DMS153 treated with DMSO at 0.1 percent for 48 hours (cell line): ENCODE measurements at regions not wholly inside any gene's neighbourhood (a gene's known extent, or its start where the extent isn't known, plus 50 kb on each side); places are given as distances from the start of the nearest gene placed in this dataset.
"Not testable (repeated sequence)": the region's sequence is repeated elsewhere in the genome, so short reads cannot be mapped to it uniquely, and the experiment has no call there.

Experiments
- DNase-seq: peaks from one replicate; lab custom pipeline; 2025; ENCODE audit not compliant: unreplicated experiment; lab: John Stamatoyannopoulos, UW

GRCh38 chr13:37475966-37476365 is 122.6 kb downstream of the POSTN start:
- no peak for DNase-seq

- no peak for DNase-seq
Observed at GRCh38 chr13:37475151-37475550, 123.4 kb downstream of the POSTN start.

GRCh38 chr13:37473035-37473434 is 125.5 kb downstream of the POSTN start:
- no peak for DNase-seq

- DNase-seq = not testable (repeated sequence)
Observed at GRCh38 chr13:37472266-37472665, 126.3 kb downstream of the POSTN start.

DNA sequence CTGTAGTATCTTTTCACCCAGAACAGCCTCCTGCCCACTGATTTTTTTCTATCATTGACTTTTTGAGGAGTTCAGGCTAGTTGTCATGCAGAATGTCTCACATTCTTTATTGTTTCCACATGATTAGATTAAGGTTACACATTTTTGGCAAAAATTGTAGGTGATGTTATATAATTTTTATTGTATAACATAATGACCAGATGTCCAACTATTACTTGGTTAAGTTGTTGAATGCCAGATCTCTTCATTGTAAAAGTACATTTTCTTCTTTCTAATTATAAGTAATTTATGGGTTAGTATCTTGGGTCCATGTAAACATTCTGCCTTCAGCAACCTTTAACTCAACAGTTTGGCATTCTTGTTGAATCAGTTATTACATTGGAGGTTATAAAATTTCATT is 138.4 kb downstream of the POSTN start:
- DNase-seq = no peak

GRCh38 chr13:37457612-37458011 is 141.0 kb downstream of the POSTN start:
- DNase-seq = no peak

GRCh38 chr13:37456506-37456905 is 142.1 kb downstream of the POSTN start:
- no peak for DNase-seq

- DNase-seq = no peak
Observed at GRCh38 chr13:37456041-37456440, 142.5 kb downstream of the POSTN start.

DNA sequence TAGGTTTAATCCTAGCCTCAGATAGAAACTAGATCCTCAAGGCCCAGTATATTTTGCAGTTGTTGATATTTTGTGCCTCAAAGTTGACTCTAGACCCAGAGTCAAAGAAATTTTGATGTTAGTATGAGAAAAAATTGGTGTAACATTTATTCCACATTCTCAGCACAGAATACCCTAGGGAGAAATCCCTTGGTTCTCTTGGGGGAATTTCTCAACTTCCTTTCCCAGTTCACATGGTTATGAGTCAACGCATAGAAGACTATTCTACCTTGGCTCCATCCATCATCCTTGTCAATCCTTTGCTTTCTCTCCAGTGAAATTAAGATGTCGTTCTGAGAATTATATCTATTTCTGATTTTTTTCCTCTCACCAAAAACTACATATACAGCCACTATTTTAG is 145.3 kb downstream of the POSTN start:
- no peak for DNase-seq

GRCh38 chr13:37450276-37450675 is 148.3 kb downstream of the POSTN start:
- DNase-seq = no peak

GRCh38 chr13:37448153-37448552 is 150.4 kb downstream of the POSTN start:
- no peak for DNase-seq

DNA sequence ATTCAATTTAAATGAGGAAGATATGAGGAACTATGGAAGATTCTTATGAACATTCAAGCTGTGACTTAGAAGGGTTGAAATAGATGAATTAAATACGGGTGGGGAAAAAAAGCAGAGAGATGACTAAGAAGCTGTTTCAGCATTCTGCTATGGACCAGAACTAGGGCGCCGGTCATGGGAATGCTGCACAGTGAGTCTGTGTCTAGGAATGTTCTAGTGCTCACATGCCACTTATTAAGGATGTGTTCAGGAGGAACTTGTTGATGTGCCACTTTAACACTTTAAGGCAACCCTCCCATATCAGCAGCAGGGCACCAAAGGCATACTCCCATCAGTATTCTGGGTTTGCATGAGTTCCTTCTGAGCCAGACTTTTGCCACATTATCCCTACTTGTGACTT is 152.1 kb downstream of the POSTN start:
- DNase-seq = no peak

DNA sequence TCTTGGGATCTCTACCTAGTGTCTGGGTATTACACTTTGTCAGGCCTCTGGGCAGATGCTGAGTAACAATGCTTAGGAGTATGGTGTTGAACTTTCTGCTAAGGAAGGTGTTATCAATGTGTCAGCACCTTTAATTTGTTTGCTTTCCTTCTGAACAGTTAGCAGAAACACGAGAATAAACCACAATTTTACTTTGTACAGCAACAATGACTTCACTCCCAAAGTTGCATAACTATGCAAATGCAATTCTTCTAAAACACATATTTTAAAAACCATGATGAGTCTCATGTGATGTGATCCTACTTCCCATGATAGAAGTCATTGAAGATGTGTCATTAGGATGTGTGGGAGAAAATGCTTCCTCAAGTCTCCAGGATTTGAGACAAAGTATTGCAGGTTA is 155.0 kb downstream of the POSTN start:
- DNase-seq = no peak

DNA sequence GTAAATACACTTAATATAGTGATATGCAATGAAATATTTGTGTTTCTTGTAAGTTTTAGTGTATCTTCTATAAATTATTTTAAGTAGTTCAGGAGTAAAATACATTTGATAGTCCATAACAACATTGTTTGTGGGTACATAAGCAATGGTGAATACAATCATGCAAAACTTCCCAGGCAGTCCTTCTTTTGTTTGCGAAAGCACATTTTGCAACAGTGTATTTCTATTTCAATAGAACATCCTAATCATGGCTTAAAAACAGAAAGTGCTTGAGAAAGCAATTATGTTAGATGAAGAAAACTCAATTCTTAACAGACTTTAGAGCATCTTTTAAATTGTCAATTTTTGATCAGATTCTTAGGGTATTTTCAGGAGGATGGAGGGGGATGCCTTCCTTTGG is 155.6 kb downstream of the POSTN start:
- no peak for DNase-seq

- no peak for DNase-seq
Observed at GRCh38 chr13:37435881-37436280, 162.7 kb downstream of the POSTN start.

GRCh38 chr13:37433086-37433485 is 165.5 kb downstream of the POSTN start:
- DNase-seq = no peak

GRCh38 chr13:37429976-37430375 is 168.6 kb downstream of the POSTN start:
- no peak for DNase-seq

DNA sequence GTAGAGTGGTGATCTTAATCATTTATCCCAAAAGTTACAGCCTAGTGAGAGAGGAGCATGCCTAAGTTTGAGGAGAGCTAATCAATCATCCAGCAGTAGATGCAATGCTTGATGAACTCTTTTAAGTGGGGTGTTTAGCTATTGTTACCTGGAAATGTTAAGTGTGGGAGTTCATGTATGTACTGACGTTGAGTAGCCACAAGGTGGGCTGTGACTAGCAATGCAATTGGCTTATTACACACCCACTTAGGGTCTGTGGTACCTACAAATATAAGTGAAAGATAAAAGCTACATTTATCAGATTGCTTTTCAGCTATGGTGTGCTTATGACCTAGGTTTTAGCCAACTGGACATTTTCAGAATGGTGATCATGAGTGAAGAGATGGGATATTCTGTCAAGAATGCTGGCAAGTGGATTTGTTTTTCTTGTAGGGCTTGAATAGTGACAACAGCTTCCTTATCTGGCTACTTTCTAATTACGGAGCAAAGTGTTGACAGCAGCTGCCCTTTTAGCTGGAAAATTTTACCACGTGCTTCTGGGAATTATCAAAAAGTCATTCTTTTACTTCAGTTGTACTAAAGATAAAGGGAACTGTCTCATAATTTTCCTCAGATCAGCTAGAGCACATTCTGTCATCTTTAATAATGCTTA is 170.6 kb downstream of the POSTN start:
- no peak for DNase-seq

DNA sequence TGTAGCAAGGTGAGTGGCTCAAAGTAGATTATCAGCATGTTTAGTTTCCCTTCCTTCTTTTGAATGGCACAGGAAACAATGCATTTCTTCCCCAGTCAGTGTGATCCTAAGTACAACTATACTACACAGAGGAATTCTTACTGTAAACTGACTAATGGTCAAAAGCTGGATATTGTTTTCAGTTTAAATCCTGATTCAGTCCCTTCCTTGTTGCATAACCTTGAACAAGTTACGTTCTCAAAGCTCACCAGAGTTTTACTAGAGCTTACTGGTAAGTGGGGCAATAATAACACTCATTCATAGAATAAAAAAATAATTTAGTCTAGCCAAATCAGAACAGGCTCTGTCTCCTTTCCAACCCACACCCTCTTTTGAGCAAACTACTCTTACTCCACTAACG is 180.1 kb downstream of the POSTN start:
- DNase-seq = no peak

- no peak for DNase-seq
Observed at GRCh38 chr13:37417060-37417441, 181.5 kb downstream of the POSTN start.

GRCh38 chr13:37416291-37417059 is 182.1 kb downstream of the POSTN start:
- DNase-seq = no peak

DNA sequence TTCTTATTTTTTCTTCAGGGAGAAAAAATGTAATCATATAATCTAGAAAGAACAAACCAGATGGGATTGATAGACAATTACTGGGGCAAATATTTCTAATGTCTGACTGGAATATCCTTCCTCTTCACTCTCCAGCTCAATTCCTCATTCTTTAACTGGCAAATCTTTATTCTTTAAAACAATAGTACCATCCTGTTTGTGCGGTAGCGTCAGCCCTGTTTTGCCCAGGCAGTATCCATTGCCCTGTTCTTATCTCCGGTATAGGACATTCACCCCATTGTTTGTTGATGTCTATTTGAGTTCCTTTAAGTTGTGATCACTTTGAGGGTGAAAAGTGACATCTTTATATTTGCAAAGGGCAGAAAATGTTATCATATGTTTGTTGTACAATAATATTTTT is 185.4 kb downstream of the POSTN start:
- no peak for DNase-seq
